Breast epithelium (tissue), 3 donors: ENCODE measurements at regions not wholly inside any gene's neighbourhood (a gene's known extent, or its start where the extent isn't known, plus 50 kb on each side); places are given as distances from the start of the nearest gene placed in this dataset.

Experiments used
- POLR2A ChIP-seq: fragments of 450-650 bp; IDR thresholded peaks from one replicate; pipeline ENCODE4 v1.6.1; 2016; ENCODE audit warnings: antibody characterized with exemption, mild to moderate bottlenecking, moderate library complexity
- POLR2AphosphoS5 ChIP-seq, 3 donors: sonication (generic); formaldehyde crosslinking; IDR thresholded peaks; one replicate each; pipeline ENCODE4 v1.6.1; 2017; ENCODE audit warnings: antibody characterized with exemption in 3 of 3
- TF ChIP-seq, protein P1 (sequence below), 3 donors: fragments of 450-650 bp; IDR thresholded peaks; one replicate each; pipeline ENCODE4 v1.5.1; 2016 to 2017; ENCODE audit warnings: antibody characterized with exemption in 3 of 3, mild to moderate bottlenecking in 3 of 3, moderate library complexity in 3 of 3

DNA sequence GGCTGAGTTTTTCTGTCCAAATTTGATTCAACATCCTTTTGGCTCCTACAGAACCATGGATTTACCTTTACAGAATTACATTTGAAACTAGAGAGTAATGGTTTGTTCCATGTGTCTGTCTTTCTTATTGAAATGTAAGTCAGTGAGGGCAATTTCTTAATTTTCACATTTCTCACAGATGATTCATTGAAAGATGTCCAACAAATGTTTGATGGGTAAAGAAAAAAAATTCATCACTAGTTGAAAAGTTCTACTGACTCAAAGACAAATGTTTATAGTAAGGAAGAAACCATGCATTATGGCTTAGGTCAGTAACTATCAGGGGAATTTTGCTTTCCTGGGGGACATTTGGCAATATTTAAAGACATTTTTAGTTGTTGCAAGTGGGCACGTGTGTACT, 131.6 kb upstream of the TRPM3 start:
- no peak for TF ChIP-seq POLR2AphosphoS5 (IDR thresholded peaks at IDR 0.05)
- TF ChIP-seq, protein P1, sequence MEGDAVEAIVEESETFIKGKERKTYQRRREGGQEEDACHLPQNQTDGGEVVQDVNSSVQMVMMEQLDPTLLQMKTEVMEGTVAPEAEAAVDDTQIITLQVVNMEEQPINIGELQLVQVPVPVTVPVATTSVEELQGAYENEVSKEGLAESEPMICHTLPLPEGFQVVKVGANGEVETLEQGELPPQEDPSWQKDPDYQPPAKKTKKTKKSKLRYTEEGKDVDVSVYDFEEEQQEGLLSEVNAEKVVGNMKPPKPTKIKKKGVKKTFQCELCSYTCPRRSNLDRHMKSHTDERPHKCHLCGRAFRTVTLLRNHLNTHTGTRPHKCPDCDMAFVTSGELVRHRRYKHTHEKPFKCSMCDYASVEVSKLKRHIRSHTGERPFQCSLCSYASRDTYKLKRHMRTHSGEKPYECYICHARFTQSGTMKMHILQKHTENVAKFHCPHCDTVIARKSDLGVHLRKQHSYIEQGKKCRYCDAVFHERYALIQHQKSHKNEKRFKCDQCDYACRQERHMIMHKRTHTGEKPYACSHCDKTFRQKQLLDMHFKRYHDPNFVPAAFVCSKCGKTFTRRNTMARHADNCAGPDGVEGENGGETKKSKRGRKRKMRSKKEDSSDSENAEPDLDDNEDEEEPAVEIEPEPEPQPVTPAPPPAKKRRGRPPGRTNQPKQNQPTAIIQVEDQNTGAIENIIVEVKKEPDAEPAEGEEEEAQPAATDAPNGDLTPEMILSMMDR (IDR thresholded peaks at IDR 0.05) = no peak
- no peak for TF ChIP-seq POLR2A
